HG03159 (cell line): ENCODE measurements at regions not wholly inside any gene's neighbourhood (a gene's known extent, or its start where the extent isn't known, plus 50 kb on each side); places are given as distances from the start of the nearest gene placed in this dataset.

Source experiments
- ATAC-seq: cut with Tn5 transposase; IDR thresholded peaks from one replicate; pipeline ENCODE4 v1.9.1; 2021; ENCODE audit warnings: mild to moderate bottlenecking, moderate library complexity; ENCODE audit not compliant: unreplicated experiment

DNA sequence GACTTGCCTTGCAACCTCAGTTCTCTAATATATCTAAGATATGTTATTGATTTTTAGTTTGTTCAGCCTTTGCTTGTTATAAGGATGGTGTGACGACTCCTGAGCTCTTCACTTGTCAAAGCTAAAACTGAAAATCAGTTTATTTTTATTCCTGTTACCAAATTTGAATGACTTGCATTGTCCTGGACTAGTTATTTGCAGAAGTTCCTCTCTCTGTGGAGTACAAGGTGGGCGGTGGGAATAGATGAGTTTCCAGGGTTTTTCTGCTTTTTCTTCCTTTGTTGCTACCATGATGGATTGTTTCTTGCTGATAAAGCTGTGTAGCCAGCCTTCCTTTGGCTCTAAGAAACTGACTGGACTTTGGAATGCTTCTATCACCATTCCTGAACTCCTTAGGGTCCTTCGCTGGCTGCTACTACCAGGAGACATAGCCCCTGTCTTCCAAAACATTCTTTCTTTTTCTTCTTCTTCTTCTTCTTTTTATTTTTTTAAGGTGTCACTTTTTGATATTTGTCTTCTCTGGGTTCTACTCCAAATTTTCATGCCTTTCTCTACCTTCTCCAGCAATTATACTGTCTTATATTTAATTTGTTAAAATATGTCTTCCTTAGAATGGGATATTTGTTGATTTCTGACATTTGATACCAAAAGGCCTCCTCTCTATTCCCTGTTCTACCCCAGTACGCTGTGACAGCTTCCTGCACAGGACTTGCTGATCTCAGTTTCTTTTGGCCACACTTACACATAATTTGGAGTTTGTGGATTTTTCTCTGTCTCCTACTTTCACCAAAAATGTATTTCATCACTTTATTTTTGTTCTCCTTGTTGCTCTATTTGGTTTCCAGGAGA is 145.1 kb upstream of the THRB start:
- ATAC-seq: no peak

DNA sequence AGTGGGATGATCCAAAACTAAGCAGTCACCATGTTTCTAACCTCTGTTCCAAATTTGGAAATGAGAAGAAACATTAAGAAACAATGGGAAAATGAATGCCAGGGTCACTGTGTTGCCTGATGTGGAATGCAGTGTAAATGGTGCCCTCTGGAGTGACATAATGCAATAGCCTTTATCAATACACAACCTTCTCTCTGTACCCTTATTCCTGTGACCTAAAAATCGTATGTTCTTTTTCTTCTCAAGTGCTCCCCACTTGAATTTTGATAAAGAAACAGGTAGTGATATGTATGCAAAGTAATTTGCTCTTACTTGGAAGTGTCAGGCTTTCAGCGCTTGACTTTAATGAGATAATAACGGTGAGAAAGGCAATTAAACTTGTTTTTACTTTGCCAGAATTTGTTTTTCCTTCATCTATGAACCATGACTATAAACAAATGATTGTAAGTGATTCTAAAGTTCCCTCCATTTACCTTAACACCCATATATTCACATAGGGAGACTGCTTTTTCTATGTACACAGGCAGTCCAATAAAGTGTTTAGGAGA is 145.8 kb upstream of the THRB start:
- no peak for ATAC-seq

DNA sequence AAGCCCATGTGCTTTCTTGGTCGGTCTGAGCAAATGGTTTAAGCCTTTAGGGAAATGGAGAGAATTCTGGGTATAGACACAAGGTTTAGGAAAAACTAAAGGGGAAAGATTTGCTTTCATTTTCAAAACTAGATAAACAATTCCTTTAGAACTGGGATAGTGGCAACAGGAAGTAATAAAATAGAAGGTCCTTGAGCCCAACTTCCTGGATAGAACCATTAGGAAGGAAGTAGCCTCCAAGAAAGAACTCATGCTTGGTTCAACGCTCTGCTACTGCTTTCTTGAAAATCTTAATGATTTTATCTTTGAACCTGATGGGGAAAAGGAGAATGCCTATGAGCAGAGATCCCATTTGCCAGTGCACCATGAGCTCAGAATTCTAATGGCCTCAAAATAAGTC is 147.0 kb upstream of the THRB start:
- no peak for ATAC-seq

DNA sequence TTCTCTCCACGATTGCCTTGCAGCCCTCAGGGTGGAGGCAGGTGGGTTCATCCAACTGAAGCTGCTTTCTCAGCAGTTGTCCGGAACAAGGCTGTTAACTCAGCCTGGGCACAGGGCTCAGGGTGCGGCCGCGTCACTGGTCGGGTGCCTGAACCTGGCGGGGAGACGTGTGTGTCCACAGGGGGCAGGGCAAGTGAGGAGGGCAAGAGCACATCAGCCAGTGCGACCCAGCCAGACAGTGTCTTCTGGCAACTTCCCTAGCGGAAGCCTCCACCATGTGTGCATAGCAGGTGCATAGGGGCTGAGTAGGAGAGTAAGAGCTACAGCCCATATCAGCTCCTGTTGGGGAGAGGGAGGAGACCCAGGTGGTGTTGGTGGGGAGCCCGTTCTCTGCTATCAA is 150.4 kb upstream of the THRB start:
- no peak for ATAC-seq

DNA sequence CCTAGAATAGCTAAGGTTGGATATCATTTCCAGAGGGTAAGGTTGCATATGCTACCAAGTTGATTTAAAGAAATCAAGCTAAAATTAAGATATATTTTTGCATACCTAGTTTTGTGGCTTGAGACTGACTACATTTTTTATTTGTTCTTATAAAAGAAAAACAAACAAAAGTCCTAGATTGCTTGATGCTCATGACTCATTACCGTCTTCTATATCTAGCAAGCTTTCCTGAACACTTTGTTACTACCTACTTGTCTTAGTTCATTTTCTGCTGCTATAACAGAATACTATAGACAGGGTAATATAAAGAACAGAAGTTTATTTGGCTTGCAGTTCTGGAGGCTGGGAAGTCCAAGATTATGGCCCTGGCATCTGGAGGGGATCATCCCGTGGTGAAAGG is 152.1 kb upstream of the THRB start:
- no peak for ATAC-seq

DNA sequence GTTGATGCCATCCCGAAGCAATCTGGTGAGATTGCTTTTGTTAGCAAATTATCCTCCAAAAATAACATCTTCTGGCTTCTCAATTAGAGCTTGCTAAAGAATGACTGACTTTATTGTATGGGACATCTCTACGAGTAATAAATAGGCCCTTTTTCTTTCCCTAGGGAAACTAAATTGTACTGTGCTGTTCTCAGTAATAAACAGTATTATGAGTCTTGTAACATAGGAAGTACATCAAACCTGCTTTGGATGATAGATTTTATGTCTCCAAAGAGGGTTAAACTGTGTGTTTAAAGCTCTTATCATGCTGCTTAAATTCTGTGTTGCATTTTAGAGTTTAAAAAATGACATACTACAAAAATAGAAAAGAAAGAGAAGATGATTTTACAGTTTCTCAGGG is 153.4 kb upstream of the THRB start:
- no peak for ATAC-seq

DNA sequence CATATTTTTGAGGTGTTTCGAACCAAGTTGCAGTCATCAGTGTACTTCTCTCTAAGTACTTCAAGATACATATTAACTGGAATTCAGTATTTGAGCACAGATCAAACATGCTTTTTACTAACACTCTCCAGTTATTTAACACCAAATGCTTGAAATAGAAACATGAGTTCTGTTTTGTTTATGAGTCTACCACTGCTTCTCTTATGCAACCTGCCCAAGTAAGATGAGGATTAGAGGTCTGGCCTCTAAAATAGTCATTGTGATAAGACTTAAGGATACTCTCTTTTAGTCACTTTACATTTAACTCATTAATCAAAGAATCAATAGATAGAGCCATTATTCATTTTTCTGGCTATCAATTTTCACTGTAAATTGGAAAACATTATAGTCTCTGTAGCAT is 156.2 kb upstream of the THRB start:
- no peak for ATAC-seq

DNA sequence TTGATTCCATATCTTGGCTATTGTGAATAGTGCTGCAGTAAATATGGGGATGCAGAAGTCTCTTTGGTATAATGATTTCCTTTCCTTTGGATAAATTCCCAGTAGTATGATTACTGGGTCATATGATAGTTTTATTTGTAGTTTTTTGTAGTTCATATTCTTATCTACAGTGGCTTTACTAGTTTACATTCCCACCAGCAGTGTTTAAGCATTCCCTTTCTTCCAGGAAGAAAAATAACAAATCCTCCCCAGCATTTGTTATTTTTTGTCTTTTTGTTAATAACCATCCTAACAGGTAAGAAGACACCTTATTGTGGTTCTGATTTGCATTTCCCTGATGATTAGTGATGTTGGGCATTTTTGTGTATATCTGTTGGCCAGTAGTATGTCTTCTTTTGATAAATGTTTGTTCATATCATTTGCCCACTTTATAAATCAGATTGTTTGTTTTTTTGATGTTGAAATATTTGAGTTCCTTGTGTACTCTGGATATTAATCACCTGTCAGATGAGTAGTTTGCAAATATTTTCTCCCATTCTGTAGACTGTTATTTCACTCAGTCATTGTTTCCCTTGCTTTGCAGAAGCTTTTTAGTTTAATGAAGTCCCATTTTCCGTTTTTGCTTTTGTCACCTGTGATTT is 163.3 kb upstream of the THRB start:
- ATAC-seq: no peak

DNA sequence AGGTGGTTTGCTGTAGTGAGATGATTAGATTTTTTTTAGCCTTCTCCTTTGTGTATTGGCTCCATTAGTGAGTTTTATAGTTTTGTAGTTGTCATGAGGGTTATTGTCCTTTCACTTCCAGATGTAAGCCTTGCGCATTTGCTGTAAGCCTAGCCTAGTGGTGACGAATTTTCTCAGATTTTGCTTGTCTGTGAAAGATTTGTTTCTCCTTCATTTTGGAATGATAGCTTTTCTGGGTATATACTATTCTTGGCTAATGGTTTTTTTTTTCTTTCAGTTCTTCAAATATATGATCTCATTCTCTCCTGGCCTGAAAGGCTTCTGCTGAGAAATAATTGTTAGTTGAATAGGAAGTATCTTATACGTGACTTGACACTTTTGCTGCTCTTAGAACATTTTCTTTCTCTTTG is 166.5 kb upstream of the THRB start:
- no peak for ATAC-seq

DNA sequence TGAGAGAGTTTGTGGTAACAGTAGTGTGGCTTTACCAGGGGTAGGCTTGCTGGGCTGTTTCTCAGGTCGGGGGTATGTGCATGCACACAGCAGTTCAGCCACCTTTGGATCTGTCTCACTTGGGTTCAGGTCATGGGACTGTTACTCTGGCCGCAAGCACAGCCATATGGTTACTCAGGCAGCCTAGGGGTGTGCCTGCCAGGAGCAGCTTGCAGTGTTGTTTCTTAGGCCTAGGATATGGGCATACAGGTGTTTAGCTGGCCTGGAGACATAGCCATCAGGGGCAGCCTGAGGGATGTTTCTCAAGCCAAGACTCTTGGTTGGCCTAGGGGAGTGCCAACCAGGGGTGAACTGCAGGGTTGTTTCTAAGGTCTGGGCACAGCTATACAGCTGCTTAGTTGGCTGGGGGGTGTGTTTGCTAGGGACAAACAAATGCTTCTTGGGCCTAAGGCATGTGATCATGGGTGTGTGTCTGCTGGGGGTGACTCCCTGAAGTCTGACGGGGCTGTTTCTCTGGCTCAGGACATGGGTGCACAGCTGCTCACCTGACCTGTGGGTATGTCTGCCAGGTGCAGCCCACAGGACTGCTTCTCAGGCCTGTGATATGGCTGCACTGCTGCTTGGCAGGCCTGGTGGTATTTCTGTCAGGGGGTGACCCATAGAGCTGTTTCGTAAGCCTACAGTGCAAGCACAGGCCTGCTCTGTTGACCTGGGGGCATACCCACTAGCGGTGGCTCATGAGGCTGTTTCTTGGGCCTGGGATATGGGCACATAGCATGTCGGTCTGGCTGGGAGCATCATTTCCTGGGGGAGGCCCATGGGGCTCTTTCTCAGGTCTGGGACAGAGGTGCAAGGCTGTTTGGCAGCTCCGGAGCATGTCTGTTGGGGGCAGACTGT is 168.0 kb upstream of the THRB start:
- ATAC-seq: no peak

DNA sequence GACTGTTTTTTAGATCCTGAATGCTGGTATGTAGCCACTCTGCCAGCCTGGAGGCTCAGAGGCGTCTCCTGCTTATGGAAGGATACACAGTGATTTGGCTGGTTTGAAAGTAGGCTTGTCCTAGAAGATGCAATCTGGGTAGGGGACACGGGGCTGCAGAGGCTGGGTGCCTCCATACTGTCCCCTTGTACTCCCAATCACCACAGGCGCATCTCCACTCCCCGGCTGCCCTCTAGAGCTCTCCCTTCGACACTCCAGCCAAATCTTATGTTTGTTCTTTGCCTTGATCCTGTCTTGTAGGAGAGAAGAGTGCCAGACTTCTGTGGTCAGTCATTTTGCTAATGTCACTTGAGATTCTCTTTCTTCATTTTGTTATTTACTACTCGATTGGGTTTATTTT is 168.8 kb upstream of the THRB start:
- no peak for ATAC-seq

DNA sequence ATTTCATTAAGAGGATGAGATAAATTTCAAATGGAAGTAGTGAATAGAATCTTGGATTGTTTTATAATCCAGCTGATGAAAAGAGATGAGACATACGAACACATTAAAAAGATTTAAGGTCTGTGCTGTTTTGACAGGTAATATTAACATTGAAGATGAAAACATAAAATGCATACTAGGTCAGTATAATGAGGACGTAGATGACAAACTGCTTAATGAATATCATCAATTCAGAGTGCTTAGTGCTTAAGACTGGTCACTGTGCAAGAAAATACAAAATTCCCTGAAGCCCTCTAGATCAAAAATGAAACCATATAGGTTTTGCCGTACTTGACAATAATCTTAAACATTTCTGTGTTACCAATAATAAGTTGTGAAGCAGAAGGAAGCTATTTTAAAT is 173.4 kb upstream of the THRB start:
- no peak for ATAC-seq

DNA sequence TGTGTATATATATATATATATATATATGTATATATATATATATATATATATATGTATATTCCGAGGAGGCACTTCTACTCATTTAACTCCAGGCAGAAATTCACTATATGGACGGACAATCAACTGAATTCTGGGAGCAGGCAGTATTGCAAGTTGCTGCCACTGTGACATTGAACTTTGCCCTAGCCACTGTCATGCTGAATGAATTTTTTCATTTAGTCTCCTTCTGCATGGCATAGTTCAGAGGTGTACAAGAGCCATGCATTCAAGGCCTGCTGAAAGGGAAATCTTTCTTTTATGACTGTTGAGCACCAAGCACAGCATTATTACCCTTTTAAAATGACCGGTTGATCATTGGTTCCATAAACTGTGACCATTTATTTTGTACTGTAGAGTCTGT is 176.2 kb upstream of the THRB start:
- ATAC-seq: no peak

DNA sequence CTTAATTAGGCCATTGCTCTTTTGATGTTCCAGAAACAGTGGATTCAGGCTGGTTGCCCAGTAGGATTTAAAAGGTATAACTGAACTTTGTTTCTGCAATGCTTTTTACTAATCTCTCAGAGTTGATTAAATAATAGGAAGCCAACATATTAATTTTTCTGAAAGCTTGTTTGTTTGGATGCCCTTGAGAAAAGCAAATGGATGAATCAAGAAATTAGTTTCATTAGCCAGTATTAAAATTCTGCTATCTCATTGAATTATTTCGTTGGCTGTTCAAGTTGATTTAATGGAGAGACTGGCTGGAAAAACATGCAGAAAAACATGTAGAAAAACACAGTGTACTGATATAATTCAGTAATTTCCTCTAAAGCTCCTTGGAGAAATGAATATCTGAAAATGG is 178.9 kb upstream of the THRB start:
- ATAC-seq: no peak

DNA sequence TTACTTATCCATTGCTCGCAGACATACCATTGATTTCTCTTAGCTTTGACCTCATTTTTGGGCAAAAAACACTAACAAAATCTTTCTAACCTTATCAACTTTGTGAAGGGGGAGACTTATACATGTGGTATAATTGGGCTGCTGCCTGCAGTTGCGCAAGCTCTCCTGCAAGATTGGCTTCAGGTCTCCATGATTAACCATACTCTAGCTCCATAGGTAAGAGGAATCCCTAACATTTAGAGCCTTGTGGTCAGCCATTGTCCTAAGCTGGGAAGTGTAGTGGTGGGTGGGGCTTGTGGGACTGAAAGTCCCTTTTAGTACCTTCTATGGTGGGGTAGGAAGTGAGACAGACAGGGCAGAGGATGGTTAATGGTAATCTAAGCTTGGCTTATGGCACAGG is 179.6 kb upstream of the THRB start:
- ATAC-seq: no peak

DNA sequence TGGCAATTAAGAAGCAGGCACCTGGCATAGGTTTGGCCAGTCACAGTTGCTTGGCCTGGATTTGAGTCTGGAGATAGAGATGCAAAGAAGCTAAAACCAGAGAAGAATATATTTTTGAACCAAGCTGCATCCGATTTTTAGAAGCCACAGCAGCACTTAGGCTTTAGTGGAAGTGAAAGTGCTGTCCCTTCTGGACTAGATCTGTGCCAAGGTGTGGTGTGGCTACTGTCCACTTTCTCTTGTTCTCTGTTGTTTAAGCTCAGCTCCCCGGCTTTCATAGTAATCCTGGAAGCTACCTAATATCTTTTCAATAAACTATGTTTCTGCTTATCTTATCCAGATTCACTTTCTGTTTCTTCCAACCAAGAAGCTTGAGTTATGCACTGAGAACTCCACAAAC is 183.4 kb upstream of the THRB start:
- ATAC-seq: no peak

DNA sequence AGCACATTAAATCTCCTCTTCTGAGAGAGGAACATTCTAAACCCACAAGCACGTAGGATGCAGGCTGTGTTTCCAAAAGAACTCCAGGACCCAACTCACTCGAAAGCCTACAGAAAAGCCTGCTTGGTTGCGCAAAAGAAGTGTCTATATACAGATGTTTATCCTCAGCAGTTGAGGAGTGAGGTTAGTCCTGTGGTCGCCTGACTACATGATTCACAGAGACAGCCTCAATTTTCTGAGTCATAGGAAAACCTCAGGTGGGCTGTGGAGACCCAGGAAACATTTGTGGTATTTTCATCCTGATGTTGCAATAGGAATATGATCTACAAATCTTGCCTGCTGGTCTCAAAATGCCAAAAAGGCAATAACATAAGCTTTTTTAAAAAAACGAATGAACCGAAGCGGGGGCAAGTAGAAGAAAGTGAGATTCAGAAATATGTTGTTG is 183.8 kb upstream of the THRB start:
- no peak for ATAC-seq

DNA sequence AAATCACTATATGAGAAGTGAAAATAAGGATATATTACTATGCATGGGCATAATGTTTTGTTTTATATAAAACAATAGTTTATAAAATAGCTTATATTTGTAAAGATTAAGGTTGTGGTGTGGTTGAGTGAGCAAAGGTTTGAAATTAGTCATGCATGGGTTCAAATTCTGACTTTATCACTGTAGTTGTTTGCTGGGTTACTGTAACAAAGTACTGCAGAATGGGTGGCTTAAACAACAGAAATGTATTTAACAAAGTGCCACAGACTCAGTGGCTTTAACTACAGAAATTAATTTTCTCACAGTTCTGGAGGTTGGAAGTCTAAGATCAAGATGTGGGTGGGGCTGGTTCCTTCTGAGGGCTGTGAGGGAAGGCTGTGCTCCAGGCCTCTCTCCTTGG is 184.8 kb upstream of the THRB start:
- no peak for ATAC-seq

DNA sequence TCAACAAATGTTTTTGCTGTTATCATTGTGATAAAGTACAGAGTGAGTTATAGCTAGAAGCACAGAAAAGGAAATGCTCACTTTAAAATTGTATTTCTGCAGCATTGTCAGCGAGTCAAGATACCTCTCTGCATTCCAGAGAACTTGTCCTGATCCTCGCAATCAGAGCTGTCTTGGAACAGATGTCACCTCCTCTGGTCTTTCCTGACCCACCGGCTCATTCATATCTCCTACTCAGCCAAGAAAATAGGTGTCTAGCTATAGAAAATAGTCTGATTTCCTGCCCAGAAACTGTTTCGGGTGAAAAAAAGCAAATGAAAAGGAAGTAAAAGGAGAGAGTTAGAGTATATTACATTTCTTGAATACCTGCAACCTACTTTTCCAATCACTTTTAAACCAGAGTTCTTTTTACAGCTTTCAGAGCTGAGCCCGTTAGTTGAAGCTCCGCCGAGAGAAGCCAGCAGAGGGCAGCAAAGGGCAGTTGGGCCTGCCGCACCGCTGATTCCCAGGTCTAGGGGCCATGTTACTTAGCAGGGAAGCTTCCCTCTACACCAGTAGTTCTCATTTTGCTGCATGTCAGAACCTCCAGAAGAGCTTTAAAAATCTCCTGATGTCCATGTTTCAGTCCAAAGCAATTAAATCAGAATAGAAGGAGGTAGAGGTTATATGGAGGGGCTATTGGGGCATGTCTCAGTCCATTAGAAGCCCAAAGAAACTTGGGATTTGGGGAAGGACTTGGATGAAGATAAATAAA is 185.7 kb upstream of the THRB start:
- peak; percentile 87 for ATAC-seq

DNA sequence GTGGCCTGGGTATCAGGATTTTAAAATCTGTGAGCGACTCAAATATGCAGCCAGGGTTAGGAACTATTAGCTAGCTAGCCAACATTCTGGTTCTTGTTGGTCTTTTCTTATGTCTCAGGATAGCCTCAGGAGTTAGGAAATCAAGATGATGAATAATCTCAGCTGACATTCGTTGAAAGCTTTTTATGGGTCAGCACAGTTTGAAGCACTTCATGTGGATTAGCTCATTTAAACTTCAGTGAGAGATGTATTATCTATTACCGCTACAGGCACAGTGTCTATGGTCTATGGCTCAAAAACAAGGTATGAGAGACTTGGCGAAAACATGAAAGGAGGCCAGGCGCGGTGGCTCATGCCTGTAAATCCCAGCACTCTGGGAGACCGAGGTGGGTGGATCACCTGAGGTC is 187.5 kb upstream of the THRB start:
- no peak for ATAC-seq

DNA sequence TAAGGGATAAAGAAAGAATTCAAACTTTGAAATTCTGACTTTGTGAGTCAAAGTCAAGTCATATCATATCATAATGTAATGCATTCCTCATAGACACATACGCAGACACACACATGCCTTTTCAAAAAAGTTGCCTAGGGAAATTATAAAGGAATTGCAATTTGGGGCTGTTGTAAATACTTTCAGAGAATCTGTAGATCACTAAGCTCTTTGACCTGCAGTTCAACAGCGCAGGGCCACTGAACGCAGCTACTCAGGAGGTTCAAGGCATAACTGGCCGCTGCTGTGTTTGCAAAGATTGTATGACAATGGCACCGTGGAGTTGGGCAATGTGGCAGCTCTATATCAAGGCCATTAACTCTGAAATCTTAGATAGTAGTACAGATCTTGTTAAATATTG is 188.4 kb upstream of the THRB start:
- no peak for ATAC-seq
